IPS-NIHi7 (cell line): ENCODE measurements at regions not wholly inside any gene's neighbourhood (a gene's known extent, or its start where the extent isn't known, plus 50 kb on each side); places are given as distances from the start of the nearest gene placed in this dataset.

ENCODE experiments used
- DNase-seq: peaks from one replicate; pipeline ENCODE4 v3.0.0; 2012; ENCODE audit warnings: mixed read lengths; ENCODE audit errors: extremely low spot score

GRCh38 chr3:111473550-111473949 lies 68.4 kb upstream of the CD96 start:
- DNase-seq, result peak; percentile 26

- DNase-seq, result no peak
Measured at GRCh38 chr3:111476701-111477100, 65.3 kb upstream of the CD96 start.

GRCh38 chr3:111480091-111480490 lies 61.9 kb upstream of the CD96 start:
- DNase-seq, result no peak

- DNase-seq, result no peak
Measured at GRCh38 chr3:111481551-111481950, 60.4 kb upstream of the CD96 start.

- DNase-seq, result no peak
Measured at GRCh38 chr3:111482574-111482973, 59.4 kb upstream of the CD96 start.

GRCh38 chr3:111485086-111485485 lies 56.9 kb upstream of the CD96 start:
- DNase-seq, result no peak
